Sigmoid colon (tissue), 4 donors: ENCODE measurements at regions not wholly inside any gene's neighbourhood (a gene's known extent, or its start where the extent isn't known, plus 50 kb on each side); places are given as distances from the start of the nearest gene placed in this dataset.

ENCODE experiments used
- EP300 ChIP-seq, 4 donors: sonication (generic); formaldehyde crosslinking; IDR thresholded peaks; one replicate each; pipeline ENCODE4 v1.6.1; 2017; ENCODE audit warnings: antibody characterized with exemption in 4 of 4
- POLR2A ChIP-seq, 2 donors: fragments of 450-650 bp; IDR thresholded peaks; one replicate each; pipeline ENCODE4 v1.6.1; 2016; ENCODE audit warnings: antibody characterized with exemption in 2 of 2, mild to moderate bottlenecking in 2 of 2, moderate library complexity in 2 of 2
- POLR2AphosphoS5 ChIP-seq, 4 donors: sonication (generic); formaldehyde crosslinking; IDR thresholded peaks; one replicate each; pipeline ENCODE4 v1.6.1; 2017; ENCODE audit warnings: antibody characterized with exemption in 4 of 4
- TF ChIP-seq, protein P1 (sequence below), 4 experiments: fragments of 450-650 bp in 3 of 4; fragments of 200-600 bp in 1 of 4; IDR thresholded peaks; one replicate each; pipeline ENCODE4 v1.5.1; 2016 to 2019; ENCODE audit warnings: antibody characterized with exemption in 4 of 4, mild to moderate bottlenecking in 3 of 4, moderate library complexity in 2 of 4

DNA sequence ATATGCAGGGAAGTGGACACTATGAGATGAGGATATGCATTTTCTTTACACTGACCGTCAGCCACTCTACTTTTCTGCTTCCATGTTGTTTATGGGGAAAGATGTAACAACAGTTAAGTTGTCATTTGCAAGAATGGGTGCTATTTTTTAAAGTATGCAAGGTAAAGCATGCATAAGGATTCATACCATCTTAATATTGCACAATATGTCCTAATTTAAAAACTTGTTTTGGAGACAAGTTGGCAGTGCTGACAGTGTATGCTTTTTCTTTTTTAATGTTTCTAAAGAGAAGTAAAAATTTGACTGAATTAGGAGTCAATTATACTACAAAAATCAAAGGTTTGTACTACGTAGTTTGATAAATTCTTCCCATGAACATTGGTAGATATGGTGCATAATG lies 435.4 kb downstream of the MMUT start:
- TF ChIP-seq, protein P1, sequence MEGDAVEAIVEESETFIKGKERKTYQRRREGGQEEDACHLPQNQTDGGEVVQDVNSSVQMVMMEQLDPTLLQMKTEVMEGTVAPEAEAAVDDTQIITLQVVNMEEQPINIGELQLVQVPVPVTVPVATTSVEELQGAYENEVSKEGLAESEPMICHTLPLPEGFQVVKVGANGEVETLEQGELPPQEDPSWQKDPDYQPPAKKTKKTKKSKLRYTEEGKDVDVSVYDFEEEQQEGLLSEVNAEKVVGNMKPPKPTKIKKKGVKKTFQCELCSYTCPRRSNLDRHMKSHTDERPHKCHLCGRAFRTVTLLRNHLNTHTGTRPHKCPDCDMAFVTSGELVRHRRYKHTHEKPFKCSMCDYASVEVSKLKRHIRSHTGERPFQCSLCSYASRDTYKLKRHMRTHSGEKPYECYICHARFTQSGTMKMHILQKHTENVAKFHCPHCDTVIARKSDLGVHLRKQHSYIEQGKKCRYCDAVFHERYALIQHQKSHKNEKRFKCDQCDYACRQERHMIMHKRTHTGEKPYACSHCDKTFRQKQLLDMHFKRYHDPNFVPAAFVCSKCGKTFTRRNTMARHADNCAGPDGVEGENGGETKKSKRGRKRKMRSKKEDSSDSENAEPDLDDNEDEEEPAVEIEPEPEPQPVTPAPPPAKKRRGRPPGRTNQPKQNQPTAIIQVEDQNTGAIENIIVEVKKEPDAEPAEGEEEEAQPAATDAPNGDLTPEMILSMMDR (IDR thresholded peaks at IDR 0.05), result no peak
- no peak for TF ChIP-seq POLR2AphosphoS5 (IDR thresholded peaks at IDR 0.05)
- no peak for TF ChIP-seq POLR2A (IDR thresholded peaks at IDR 0.05)
- no peak for TF ChIP-seq EP300 (IDR thresholded peaks at IDR 0.05)
